Omental fat pad (tissue), 3 donors: ENCODE measurements at regions not wholly inside any gene's neighbourhood (a gene's known extent, or its start where the extent isn't known, plus 50 kb on each side); places are given as distances from the start of the nearest gene placed in this dataset.
"Not testable (repeated sequence)": the region's sequence is repeated elsewhere in the genome, so short reads cannot be mapped to it uniquely, and the experiment has no call there.

ENCODE experiments used
- ATAC-seq: fragments of 150-250 bp; one replicate; pipeline ENCODE4 v1.9.1; 2016; ENCODE audit warnings: mild to moderate bottlenecking, moderate library complexity; ENCODE audit not compliant: low FRiP score
- DNase-seq: peaks from one replicate; pipeline ENCODE4 v3.0.0-alpha.2; 2019; ENCODE audit warnings: low spot score
- TF ChIP-seq, protein P1 (sequence below), 3 donors: fragments of 450-650 bp; IDR thresholded peaks; one replicate each; pipeline ENCODE4 v1.5.1; 2016 to 2017; ENCODE audit warnings: antibody characterized with exemption in 3 of 3, mild to moderate bottlenecking in 3 of 3, moderate library complexity in 2 of 3

GRCh38 chr5:13107537-13107936, 837.0 kb downstream of the DNAH5 start:
- ATAC-seq (no peak), DNase-seq (no peak)
- TF ChIP-seq, protein P1, sequence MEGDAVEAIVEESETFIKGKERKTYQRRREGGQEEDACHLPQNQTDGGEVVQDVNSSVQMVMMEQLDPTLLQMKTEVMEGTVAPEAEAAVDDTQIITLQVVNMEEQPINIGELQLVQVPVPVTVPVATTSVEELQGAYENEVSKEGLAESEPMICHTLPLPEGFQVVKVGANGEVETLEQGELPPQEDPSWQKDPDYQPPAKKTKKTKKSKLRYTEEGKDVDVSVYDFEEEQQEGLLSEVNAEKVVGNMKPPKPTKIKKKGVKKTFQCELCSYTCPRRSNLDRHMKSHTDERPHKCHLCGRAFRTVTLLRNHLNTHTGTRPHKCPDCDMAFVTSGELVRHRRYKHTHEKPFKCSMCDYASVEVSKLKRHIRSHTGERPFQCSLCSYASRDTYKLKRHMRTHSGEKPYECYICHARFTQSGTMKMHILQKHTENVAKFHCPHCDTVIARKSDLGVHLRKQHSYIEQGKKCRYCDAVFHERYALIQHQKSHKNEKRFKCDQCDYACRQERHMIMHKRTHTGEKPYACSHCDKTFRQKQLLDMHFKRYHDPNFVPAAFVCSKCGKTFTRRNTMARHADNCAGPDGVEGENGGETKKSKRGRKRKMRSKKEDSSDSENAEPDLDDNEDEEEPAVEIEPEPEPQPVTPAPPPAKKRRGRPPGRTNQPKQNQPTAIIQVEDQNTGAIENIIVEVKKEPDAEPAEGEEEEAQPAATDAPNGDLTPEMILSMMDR (IDR thresholded peaks at IDR 0.05) = no peak

GRCh38 chr5:13081116-13081515, 863.4 kb downstream of the DNAH5 start:
- DNase-seq (no peak), ATAC-seq (no peak)
- TF ChIP-seq, protein P1 (IDR thresholded peaks at IDR 0.05) = no peak

GRCh38 chr5:13072936-13073335, 871.6 kb downstream of the DNAH5 start:
- not testable (repeated sequence) for ATAC-seq, DNase-seq

- ATAC-seq (no peak), DNase-seq (no peak)
- TF ChIP-seq, protein P1 (IDR thresholded peaks at IDR 0.05) = no peak
These were observed 881.4 kb downstream of the DNAH5 start for GRCh38 chr5:13063088-13063487.

- ATAC-seq = no peak
- DNase-seq = no peak
- TF ChIP-seq, protein P1 (IDR thresholded peaks at IDR 0.05) = no peak
These were observed 898.5 kb downstream of the DNAH5 start for GRCh38 chr5:13045897-13046551.

DNA sequence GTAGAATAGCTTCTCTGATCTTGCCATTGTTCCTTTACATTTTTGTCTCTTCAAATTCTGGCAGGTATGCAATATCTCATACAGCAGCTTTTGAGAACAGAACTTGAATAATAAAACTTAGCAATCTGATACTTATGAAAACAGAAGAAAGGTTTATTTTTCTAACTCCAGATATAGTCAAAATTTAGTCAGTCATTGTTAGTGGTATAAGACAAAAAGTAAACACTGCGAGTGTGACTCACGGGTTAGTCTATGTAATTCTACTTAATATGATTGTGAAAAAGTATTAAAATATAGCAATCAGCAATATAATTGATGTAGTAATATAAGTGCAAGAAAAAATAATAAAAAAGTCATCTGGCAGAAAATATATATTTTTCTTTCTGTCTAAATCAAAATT, 910.4 kb downstream of the DNAH5 start:
- ATAC-seq (no peak), DNase-seq (no peak)
- TF ChIP-seq, protein P1 (IDR thresholded peaks at IDR 0.05) = no peak

- TF ChIP-seq, protein P1 (IDR thresholded peaks at IDR 0.05) = no peak
- ATAC-seq = no peak
- no peak for DNase-seq
These were observed 915.3 kb downstream of the DNAH5 start for GRCh38 chr5:13029211-13029610.
